ENCODE measurements at regions not wholly inside any gene's neighbourhood (a gene's known extent, or its start where the extent isn't known, plus 50 kb on each side); places are given as distances from the start of the nearest gene placed in this dataset.

GRCh38 chr9:11708899-11709298 is 984.3 kb upstream of the TYRP1 start:
- Histone ChIP-seq H3K27ac (ENCODE audit: low read length in 2 of 2) (no peak overlapping the region), H4K20me1 (ENCODE audit: control insufficient read depth, insufficient read depth, low read length, poor library complexity, severe bottlenecking) (no peaks in the 10 kb centered on the region), H3K4me1 (ENCODE audit: control insufficient read depth in 2 of 2, insufficient read depth in 2 of 2, low read length in 2 of 2) (no peaks in the 10 kb centered on the region), H2AFZ (ENCODE audit: insufficient read depth, low read depth, low read length, poor library complexity, severe bottlenecking) (no peak overlapping the region), H3K36me3 (replicated peaks in 1 of 2; ENCODE audit: control extremely low read depth in 1 of 2, control insufficient read depth in 1 of 2, extremely low read depth in 1 of 2, insufficient read depth in 2 of 2, low read length in 1 of 2) (no peaks in the 10 kb centered on the region), H3K9ac (ENCODE audit: low read length) (no peak overlapping the region), H3K4me2 (replicated peaks; ENCODE audit: low read depth, low read length, poor library complexity, severe bottlenecking) (no peak overlapping the region), H3K4me3 (ENCODE audit: control extremely low read depth in 1 of 5, extremely low read depth in 1 of 5, insufficient read depth in 1 of 5, low read depth in 2 of 5, low read length in 4 of 5) (no peak overlapping the region), H3K79me2 (ENCODE audit: control insufficient read depth, insufficient read depth, low read length) (no peaks in the 10 kb centered on the region), H3K9me3 (ENCODE audit: control extremely low read depth in 1 of 3, control insufficient read depth in 2 of 3, insufficient read depth in 1 of 3, low read length in 2 of 3) (no peaks in the 10 kb centered on the region), H3K27me3 (replicated peaks in 1 of 4; ENCODE audit: control extremely low read depth in 1 of 4, control insufficient read depth in 3 of 4, insufficient read depth in 4 of 4, low read length in 3 of 4) (no peaks in the 10 kb centered on the region)
- ChIA-PET CTCF (no interaction called here), POLR2A (no interaction called here)
- intact Hi-C loops (cut with micrococcal nuclease) = no loop called here
- Mint-ChIP-seq H3K4me1 (no peaks in the 10 kb centered on the region), H3K4me3 (no peak overlapping the region), H3K9me3 (ENCODE audit: insufficient read depth) (peaks cover 4% of the 10 kb centered on the region), H3K27me3 (no peaks in the 10 kb centered on the region), H3K27ac (no peak overlapping the region)
- ATAC-seq (ENCODE audit: low read depth) (no peak), DNase-seq (no peak)
- TF ChIP-seq EZH2 (IDR thresholded peaks at IDR 0.05; ENCODE audit: borderline replicate concordance, insufficient read depth, low read depth, low read length, poor library complexity, severe bottlenecking) (no peak), CTCF (IDR thresholded peaks at IDR 0.05) (no peak)
- WGBS (ENCODE audit: insufficient coverage) = no CpG with 5 or more reads among the region's 2 CpGs

- Histone ChIP-seq H2AFZ (ENCODE audit: insufficient read depth, low read depth, low read length, poor library complexity, severe bottlenecking) (no peak overlapping the region), H3K9me3 (ENCODE audit: control extremely low read depth in 1 of 3, control insufficient read depth in 2 of 3, insufficient read depth in 1 of 3, low read length in 2 of 3) (no peaks in the 10 kb centered on the region), H3K4me2 (replicated peaks; ENCODE audit: low read depth, low read length, poor library complexity, severe bottlenecking) (no peak overlapping the region), H4K20me1 (ENCODE audit: control insufficient read depth, insufficient read depth, low read length, poor library complexity, severe bottlenecking) (no peaks in the 10 kb centered on the region), H3K4me3 (ENCODE audit: control extremely low read depth in 1 of 5, extremely low read depth in 1 of 5, insufficient read depth in 1 of 5, low read depth in 2 of 5, low read length in 4 of 5) (no peak overlapping the region), H3K9ac (ENCODE audit: low read length) (no peak overlapping the region), H3K27ac (ENCODE audit: low read length in 2 of 2) (no peak overlapping the region), H3K79me2 (ENCODE audit: control insufficient read depth, insufficient read depth, low read length) (no peaks in the 10 kb centered on the region), H3K36me3 (replicated peaks in 1 of 2; ENCODE audit: control extremely low read depth in 1 of 2, control insufficient read depth in 1 of 2, extremely low read depth in 1 of 2, insufficient read depth in 2 of 2, low read length in 1 of 2) (no peaks in the 10 kb centered on the region), H3K4me1 (ENCODE audit: control insufficient read depth in 2 of 2, insufficient read depth in 2 of 2, low read length in 2 of 2) (no peaks in the 10 kb centered on the region), H3K27me3 (replicated peaks in 1 of 4; ENCODE audit: control extremely low read depth in 1 of 4, control insufficient read depth in 3 of 4, insufficient read depth in 4 of 4, low read length in 3 of 4) (no peaks in the 10 kb centered on the region)
- TF ChIP-seq EZH2 (IDR thresholded peaks at IDR 0.05; ENCODE audit: borderline replicate concordance, insufficient read depth, low read depth, low read length, poor library complexity, severe bottlenecking) (no peak), CTCF (IDR thresholded peaks at IDR 0.05) (no peak)
- ChIA-PET CTCF (no interaction called here), POLR2A (no interaction called here)
- no peak for DNase-seq
- no peak for ATAC-seq (ENCODE audit: low read depth)
- Mint-ChIP-seq H3K4me3 (no peak overlapping the region), H3K27me3 (no peaks in the 10 kb centered on the region), H3K27ac (no peak overlapping the region), H3K4me1 (no peaks in the 10 kb centered on the region), H3K9me3 (ENCODE audit: insufficient read depth) (peaks cover 4% of the 10 kb centered on the region)
- intact Hi-C loops (cut with micrococcal nuclease) = no loop called here
- WGBS (ENCODE audit: insufficient coverage) = no CpG with 5 or more reads among the region's 1 CpG
These were observed 983.6 kb upstream of the TYRP1 start for GRCh38 chr9:11709567-11709966.

Data from B cell (primary cell).